ENCODE measurements at regions not wholly inside any gene's neighbourhood (a gene's known extent, or its start where the extent isn't known, plus 50 kb on each side); places are given as distances from the start of the nearest gene placed in this dataset.

DNA sequence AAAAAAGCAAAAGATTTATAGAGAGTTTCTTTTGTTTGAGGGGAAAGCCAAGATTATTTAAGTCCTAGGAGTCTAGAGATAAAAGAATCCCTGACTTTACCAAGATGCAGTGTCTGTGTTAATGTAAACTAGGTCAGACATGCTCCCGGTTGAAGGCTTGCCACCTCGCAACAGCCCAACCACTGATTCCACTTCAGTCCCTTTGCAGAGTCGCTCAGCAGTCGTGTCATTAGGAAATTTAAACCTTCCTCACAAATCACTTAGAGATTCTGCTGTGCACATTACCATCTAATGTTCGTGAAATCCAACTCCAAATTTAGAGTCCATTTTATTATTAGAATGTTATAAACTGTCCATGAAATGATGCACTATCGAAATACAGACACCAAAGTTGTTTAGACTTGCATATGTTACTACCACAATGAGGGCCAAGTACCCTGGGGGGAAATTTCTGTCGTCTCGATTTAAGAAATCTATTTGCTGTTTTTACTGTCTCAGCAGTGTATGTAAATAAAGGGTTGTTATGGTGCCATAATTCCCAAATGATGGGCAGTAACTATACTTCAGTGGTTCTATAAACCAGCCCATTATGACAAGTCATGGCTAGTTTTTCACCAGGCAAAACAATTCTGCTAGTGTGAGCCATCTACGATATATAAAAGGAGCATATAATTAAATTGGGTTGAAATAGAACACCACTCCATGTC, 101.4 kb upstream of the MTNR1B start:
- DNase-seq (ENCODE audit: low spot score): no peak

DNA sequence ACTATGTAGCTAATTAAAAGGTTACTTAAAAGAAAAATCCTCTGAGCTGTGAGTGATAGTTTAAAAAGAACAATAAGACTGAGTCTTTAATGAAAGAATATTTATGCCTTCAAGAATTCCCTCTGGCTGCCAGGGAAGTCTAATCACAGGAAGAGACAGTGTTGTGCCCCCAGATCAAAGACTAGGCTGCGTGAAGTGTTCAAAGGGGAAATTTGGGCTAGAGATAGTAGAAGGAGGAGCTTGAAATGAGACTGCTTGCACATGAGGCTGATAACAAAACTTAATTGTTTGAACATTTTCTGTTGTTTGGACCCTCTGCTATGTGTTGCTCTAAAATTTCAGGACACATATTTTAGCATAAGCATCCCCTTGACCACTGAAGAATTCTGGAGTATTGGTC, 99.7 kb upstream of the MTNR1B start:
- no peak for DNase-seq (ENCODE audit: low spot score)

DNA sequence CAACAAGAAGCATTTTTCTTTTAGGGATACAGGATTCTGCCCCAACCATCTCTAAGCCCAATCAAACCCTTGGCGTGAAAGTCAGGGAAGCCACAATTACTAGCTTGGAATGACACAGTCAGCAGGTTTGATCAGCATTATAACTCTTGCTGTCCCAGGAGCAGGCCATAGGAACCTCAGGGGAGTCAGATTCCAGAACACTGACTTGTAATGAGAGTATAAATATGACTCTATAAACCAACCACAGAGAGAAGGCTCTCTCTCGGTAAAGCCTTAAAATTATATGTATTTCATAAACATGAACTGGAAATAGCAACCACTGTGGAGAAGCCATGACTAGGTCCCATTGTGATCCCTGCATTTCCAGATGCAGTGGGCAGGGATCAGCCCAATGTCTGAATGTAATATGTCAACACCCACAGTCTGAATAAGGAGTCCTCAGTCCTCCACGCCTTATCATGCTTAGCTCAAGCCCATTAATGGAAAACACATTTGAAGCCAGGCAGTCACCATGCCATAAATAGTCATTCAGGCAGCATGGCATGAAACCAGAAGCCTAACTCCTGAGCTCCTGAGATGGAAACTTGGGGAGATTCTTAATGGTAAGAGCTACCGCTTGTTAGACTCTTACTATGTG, 99.1 kb upstream of the MTNR1B start:
- no peak for DNase-seq (ENCODE audit: low spot score)

DNA sequence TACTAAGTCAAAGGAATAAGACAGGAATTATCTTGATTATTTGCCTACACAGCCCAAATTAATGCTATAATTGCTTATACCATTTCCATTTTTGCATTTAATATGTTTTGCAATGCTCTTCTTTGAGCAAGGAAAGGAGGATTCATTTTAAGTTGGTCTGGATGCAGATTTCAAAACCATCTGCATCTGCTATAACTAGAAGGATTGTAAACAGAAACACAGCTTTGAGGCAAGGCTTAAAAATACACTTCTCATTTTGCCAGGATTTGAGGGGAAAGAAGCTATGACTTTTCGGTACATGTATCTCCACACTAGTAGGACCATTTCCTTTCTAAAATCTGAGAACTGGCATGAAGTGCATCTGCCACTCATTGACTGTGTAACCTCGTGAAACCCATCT, 95.9 kb upstream of the MTNR1B start:
- DNase-seq (ENCODE audit: low spot score): no peak

DNA sequence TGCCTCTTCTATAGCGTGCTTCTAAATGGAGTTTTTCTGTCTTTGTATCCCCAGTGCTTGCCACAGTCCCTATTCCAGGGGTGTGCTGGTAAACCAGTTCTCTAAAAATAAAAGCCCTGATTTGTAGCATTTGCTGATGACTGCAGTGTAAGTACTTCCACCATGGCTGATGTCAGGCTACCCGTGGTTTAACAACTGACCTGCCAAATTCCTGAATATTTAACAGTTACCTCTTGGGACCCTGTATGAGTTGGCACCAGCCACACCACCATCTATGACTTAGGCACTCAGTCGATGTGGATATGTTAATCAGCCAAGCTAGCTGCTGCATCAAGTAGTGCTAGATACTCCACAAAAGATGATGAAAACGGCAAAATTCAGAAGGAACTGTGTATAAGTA, 94.0 kb upstream of the MTNR1B start:
- DNase-seq (ENCODE audit: low spot score): no peak

DNA sequence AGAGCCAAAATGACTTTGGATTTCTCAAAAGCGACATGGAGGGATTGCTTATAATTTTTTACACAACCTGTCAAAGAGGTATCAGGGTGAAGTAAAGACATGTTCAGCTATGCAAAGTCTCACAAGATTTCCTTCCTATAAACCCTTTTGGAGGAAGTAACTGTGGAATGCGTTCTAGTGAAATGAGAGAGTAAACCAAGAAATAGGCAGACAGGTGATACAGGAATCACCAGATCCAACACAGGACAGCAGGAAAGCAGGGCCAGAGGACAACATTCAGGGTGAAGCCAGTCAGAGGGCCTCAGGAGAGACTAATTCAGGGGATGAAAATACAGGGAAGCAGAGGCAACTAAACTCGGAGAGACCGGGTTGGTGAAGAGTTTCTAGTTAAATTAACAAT, 90.4 kb upstream of the MTNR1B start:
- no peak for DNase-seq (ENCODE audit: low spot score)

DNA sequence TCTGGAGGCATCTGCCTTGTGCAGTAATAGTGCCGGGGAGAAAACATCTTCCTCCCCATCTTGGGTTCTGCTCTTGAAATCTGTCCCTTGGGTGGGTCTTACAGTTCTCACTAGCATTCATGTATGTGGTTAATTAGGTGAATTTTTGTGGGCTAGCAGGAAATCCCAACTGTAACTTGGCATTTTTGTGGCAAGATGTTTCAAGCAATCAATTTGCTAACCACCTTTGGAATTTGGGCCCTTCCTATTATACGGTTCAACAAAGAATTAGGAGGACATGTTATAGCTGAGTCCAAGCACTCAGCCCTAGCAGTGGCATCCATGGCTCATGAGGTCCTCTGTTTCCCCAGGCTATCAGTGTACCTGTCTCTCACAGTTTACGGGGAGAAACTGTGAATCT, 89.1 kb upstream of the MTNR1B start:
- peak; percentile 32 for DNase-seq (ENCODE audit: low spot score)

DNA sequence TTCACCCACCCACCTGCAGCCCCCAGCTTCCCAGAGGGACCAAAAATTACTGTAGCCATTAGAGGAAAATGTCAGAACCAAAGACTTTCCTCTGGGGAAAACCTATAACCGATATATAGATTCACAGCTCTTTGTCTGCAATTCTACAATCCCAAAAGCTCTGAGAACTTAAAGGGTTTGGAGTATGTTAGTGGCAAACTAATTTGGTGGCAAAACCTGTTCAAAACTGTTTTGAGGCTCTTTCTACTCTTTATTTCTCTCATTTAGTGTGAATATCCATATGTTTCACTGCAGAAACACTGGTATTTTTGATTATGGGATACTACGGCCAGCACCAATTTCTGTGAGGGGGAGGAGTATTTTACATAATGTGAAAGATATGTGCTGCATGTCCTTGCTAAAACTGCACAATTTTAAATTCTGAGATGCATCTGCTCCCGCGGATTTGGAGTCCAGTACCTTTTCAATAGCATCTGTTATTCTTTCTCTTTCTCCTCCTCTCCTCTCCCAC, 87.5 kb upstream of the MTNR1B start:
- no peak for DNase-seq (ENCODE audit: low spot score)

DNA sequence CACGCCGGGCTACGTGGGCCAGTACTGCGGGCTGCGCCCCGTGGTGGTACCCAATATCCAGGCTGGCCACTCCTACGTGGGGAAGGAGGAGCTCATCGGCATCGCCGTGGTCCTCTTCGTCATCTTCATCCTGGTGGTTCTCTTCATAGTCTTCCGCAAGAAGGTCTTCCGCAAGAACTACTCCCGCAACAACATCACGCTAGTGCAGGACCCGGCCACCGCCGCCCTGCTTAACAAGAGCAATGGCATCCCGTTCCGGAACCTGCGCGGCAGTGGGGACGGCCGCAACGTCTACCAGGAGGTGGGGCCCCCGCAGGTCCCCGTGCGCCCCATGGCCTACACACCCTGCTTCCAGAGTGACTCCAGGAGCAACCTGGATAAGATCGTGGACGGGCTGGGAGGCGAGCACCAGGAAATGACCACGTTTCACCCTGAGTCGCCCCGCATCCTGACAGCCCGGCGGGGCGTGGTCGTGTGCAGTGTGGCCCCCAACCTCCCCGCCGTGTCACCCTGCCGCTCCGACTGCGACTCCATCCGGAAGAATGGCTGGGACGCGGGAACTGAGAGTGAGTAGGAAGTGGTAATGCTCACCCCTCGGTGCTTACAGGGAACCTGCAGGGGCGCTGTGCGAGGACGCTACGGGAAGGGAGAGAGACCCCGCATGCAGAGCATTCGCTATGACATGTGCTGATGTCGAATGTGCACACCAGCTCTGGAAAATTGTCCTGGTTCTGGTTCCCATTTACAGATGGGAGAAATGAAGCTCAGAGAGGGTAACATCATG, 86.4 kb upstream of the MTNR1B start:
- no peak for DNase-seq (ENCODE audit: low spot score)

DNA sequence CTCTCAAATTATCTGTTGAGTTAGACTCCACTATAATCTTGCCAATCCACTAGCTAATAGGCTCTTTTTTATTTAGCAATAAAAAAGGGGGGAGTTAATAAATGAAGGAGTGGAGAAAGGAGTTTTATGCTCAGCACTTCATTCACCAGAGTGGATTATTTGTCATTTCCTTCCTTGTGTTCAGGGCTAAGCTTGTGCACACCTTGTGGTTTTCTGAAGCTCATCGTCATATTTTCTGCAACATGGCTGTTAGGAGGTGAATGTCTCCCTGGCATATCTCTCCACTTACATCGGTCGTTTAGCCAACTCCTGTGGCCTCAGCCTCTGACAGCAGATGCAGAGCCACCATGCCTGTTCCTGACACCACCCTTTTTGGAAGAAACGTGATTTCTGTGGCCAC, 83.9 kb upstream of the MTNR1B start:
- DNase-seq (ENCODE audit: low spot score): no peak

DNA sequence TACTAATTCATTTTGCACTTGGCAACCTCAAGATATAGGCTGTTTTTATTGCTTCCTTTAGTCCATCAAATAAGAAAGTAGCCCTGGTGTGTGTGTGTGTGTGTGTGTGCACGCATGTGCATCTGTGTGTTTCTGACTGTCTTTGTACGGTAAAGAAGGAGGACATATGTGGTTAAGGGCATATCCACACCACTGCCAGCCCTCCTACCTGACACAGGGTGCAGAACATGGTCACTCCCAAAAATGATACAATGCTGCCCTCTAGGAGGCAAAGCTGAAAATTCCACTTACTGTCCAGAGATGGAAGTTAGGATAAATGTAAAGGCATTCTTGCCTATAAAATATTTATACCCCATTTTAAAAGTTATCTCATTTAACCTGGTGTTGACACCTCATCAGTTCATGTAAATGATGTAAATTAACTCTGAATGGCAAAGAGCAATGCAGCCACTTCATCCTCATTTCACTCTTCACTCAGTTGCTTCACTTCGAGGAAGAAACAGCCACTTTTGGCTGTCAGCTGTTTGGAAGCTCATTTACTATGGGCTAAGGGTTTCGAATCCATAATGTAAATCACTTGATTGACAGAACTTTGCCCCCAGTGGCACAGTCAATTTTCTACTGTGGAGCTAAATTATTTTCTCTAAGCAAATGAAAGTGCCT, 83.1 kb upstream of the MTNR1B start:
- DNase-seq (ENCODE audit: low spot score): peak; percentile 67

DNA sequence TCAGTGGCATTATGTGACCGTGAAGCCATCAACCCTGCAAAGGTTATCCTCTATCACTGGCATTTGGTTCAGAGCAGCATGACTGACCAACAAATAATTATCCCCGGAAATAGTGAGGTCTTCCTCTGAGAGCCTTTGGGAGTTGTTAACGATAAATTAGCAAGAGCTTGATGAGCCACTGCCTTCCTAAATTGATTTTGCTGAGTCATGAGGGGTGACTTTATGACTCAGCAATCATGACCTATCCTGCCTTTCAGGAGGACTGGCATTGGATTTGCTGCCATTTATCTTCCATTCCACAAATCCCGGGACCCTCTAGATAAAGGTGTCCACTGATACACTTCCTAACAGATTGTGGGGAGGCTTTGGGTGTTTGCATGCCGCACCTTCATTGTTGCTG, 80.8 kb upstream of the MTNR1B start:
- DNase-seq (ENCODE audit: low spot score): no peak

DNA sequence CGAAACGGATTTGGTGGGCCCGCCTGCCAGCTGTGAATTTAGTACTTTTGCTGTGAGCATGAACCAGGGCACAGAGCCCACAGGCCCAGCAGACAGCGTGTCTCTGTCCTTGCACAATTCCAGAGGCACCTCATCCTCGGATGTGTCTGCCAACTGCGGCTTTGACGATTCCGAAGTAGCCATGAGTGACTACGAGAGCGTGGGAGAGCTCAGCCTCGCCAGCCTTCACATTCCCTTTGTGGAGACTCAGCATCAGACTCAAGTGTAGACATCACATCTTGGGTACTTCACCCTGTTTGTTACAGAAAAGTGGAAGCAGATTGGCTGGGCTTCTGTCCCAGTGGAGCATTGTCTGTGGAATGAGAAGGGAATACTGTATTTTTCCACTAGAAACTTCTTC, 78.6 kb upstream of the MTNR1B start:
- DNase-seq (ENCODE audit: low spot score): no peak

DNA sequence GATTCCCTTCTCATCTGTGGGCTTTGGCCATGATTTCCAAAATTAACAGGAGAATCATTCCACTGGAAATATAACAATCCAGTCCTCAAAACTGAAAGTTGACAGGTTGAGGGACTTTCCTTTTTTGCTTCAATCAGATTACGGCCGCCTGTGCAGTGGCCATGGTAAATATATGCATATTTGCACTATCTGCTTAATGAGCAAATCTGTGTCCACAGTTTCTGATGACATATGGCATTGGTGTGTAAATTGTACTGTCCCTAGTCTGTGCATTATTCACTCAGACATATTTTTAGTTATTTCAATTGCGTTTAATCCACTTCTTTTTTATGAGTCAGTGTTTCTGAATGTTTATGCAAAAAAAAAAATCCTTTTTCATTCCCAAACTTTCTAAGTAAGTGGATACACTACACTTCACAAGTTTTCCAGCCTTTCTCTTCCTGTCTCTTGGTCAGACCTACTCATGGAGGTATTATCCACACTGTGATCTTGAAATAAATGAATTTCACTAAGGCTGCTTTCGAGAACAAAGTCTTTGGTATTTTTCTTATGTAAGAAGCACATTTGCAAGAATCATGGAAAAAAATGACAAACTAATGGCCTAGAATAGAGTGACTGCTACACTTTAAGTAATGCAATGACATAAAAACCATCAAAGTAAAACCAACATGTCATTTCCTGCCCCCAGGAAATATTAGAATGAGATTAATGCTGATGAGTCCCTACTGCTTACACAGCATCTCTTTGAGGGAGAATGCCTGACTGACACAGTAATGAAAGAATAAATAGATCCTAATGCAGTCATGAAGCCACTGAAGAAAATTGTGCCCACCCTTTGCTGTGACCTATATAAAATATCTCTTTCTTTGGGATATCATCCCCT, 76.4 kb upstream of the MTNR1B start:
- DNase-seq (ENCODE audit: low spot score): no peak

DNA sequence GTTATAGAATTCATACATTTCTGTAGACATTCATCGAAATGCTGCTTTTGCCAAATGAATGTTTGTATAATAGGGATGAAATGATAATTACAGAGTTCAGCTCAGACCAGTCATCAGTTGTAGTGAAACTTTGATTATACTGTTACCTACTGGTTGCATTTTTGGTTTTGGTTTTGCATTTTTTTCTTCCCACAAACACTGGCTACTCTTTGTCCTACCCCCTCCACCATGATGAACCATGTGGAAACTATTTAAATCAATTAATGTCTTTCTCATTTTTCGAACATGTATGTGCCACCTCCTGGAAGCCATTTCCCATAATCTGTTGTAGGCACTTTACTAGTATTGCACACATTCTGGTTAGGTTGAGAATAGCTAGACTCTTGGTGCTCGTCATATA, 75.3 kb upstream of the MTNR1B start:
- DNase-seq (ENCODE audit: low spot score): no peak

DNA sequence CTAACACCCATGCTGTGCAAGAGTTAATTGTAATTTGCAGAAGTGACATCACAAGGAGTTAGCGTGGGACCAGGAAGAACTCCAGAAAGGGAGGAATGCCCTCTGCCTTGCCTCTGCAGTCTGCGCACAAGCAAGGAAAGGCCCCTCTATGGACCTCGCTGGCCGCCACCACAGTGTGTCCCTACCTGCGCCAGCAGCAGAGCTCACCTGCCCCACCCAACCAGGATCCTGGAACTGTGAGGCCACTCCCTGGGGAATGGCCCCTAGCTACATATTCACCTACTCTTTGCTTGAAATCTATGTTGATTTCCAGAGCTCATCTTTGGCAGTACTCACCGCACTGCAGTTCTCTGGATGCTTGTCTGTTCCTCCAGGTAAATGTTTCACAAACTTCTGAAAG, 72.0 kb upstream of the MTNR1B start:
- DNase-seq (ENCODE audit: low spot score): no peak

DNA sequence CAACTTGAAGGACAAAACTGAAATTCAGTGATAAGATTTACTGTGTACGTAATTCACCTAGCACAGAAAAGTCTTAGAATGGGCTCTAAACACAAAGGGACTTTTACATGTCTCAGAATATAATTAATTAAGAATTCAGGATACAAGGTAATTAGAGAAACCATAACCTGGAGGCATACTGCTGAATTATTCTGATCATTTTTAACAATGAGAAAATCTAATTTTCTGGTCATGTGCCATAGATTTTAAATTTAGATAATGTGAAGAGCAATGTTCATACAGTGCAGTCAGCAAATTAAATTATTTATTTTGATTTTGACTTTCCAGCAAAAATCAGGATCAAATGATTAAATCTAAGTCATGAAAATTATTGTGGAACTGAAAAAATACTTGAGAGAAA, 67.0 kb upstream of the MTNR1B start:
- DNase-seq (ENCODE audit: low spot score): no peak

DNA sequence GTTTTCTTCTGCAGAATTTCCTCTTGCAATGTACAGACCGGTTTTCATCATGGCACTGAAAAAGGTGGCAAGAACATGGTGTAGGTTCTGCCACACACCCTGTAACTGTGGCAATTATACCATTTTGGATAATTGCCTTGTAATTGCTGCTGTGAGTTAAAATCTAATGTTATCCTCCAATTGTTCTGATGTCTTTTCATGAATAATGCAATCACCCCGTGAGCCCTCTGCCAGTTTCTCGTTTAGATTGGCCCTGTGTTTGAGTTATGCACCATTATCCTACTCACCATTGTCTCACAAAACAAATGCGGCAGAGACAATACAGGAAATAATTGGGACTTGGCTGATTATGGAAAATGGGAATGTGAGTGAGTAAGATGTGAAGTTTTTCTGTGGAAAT, 61.8 kb upstream of the MTNR1B start:
- no peak for DNase-seq (ENCODE audit: low spot score)

DNA sequence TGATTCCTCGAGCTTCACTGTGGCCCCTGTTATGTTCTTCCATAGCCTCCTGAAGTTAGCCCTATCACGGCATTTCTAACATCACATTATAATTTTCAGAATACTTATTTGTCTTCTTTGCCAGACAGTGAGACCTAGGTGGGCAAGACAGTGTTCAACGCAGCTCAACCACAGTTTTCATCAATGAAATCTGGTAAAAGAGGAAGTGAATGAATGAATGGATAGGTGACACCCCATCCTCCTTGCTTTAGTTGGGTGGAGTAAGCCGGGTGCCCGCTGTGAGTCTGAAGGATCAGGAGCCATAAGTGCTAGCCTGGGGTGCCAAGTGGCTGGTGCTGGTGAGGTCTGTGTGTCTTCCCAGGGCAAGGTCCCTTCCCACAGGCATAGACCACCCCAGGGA, 60.2 kb upstream of the MTNR1B start:
- no peak for DNase-seq (ENCODE audit: low spot score)

DNA sequence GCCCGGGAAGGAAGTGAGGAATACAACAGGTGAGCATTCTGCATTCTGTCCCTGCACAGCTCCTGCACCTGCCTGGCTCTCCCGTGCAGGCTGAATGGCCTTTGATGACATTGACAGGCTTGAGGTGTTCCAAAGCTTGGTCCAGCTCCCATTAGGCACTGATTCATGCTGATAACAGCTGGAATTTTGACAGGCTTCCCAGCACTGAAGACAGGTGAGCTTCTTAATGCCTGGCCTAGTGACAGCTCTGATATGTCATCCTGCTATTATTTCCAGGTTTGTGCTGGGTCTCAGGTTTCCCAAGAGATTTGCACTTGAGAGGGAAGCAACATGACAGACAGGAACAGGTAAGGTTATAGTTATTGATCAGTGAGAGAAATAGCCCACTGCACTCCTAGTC, 58.0 kb upstream of the MTNR1B start:
- no peak for DNase-seq (ENCODE audit: low spot score)

DNA sequence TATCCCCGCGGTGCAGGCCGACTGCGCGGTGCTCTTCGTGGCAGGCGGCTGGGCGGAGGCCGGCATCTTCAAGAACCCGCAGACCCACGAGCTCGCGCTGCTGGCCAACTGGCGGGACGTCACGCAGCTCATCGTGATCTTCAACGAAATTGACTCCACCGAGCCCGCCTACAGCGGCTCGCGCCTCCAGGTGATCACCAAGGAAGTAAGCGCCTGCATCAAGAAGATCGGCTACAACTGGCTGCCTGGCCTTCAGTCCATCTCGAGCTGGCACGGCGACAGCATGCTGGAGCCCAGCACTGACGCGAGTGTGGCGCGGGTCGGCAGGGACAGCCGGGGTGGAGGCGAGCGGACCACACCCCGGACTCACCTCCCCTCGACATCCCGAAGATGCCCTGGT, 53.9 kb upstream of the MTNR1B start:
- DNase-seq (ENCODE audit: low spot score): no peak

DNA sequence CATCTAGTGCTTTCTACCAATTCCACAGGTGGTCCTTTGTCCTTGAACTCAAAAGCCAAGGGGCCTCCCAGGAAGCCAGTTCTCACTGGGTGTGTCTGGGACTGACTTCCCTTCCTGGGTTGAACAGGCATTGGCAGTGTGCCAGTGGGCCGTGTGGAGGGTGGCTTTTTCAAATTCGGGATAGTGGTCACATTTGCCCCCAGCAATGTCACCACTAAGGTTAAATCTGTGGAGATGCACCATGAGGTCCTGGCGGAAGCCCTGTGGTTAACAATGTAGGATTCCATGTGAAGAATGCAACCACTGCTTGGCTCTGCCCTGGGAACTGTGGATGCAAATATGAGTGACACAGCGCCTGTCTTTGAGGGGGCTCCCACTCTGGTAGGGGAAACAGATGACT, 53.2 kb upstream of the MTNR1B start:
- DNase-seq (ENCODE audit: low spot score): no peak
